Pancreas (tissue), 10 donors: ENCODE measurements at regions not wholly inside any gene's neighbourhood (a gene's known extent, or its start where the extent isn't known, plus 50 kb on each side); places are given as distances from the start of the nearest gene placed in this dataset.

Experiments used
- ATAC-seq, 4 donors: fragments of 200-7000 bp; cut with Tn5 transposase; one replicate each; pipeline versions ENCODE4 v1.8.0 to v1.9.1; 2020; ENCODE audit warnings: mild to moderate bottlenecking in 4 of 4, moderate library complexity in 4 of 4
- DNase-seq, 6 donors: peaks; one replicate each; pipeline ENCODE4 v3.0.0-alpha.2; 2020
- FAIRE-seq: peaks from 2 replicates; lab custom pipeline; 2012; peaks lifted over from hg19 to GRCh38; lab: Jason Lieb, UNC
- H3K27ac ChIP-seq, 4 donors: fragments of 200-600 bp; sonication (generic); 1 replicate in 3 of 4; 2 replicates in 1 of 4; pipeline versions ENCODE4 v1.5.0 to v1.8.0; 2020
- H3K27me3 ChIP-seq, 4 donors: fragments of 200-600 bp; one replicate each; pipeline ENCODE4 v1.8.0; 2021
- H3K36me3 ChIP-seq, 3 donors: fragments of 200-600 bp; sonication (generic) in 1 of 3; one replicate each; pipeline versions ENCODE4 v1.5.0 to v1.8.0; 2020 to 2021
- H3K4me1 ChIP-seq, 3 donors: fragments of 200-600 bp; one replicate each; pipeline ENCODE4 v1.8.0; 2021
- H3K4me3 ChIP-seq, 4 donors: fragments of 200-600 bp; sonication (generic) in 2 of 4; one replicate each; pipeline versions ENCODE4 v1.5.0 to v1.8.0; 2020 to 2021
- H3K9me3 ChIP-seq, 4 donors: fragments of 200-600 bp; one replicate each; pipeline ENCODE4 v1.8.0; 2021
- WGBS, 2 donors: extraction: QIAGEN DNeasy Blood & Tissue Kit; methylation state at CpG; one replicate each; pipeline ENCODE4 v1.1.7; 2013; 5-methylcytosine and 5-hydroxymethylcytosine counted together
- intact Hi-C, 3 donors: fragments of 100-400 bp; cut with DNase I; formaldehyde crosslinking; loops; one replicate each; pipeline versions ENCODE4 v1.11.1 to v1.14.2; 2022
- TF ChIP-seq, protein P1 (sequence below), 4 donors: fragments of 200-600 bp; sonication (generic) in 3 of 4; IDR thresholded peaks; one replicate each; pipeline versions ENCODE4 v1.5.0 to v1.8.0; 2021; ENCODE audit warnings: antibody characterized with exemption in 4 of 4
- donor health status: healthy with polysubstance abuse.
- donor health status: DM: no; HTN: no; CAD: no; lungs with moderate emphysema.
- donor health status: DM: no; HTN: no; CAD: no.
- donor health status: control.
- donor health status: control.
- donor health status: Bipolar disorder and iron deficiency.
- donor health status: DM: yes; HTN: yes; CAD: no.
- donor health status: DM: no; HTN: no; CAD: no.
- donor health status: DM: no; HTN: no; CAD: no.
- donor health status: DM: yes; HTN: yes; CAD: no.

GRCh38 chrX:40962793-40963407 is 122.3 kb upstream of the USP9X start:
- TF ChIP-seq, protein P1, sequence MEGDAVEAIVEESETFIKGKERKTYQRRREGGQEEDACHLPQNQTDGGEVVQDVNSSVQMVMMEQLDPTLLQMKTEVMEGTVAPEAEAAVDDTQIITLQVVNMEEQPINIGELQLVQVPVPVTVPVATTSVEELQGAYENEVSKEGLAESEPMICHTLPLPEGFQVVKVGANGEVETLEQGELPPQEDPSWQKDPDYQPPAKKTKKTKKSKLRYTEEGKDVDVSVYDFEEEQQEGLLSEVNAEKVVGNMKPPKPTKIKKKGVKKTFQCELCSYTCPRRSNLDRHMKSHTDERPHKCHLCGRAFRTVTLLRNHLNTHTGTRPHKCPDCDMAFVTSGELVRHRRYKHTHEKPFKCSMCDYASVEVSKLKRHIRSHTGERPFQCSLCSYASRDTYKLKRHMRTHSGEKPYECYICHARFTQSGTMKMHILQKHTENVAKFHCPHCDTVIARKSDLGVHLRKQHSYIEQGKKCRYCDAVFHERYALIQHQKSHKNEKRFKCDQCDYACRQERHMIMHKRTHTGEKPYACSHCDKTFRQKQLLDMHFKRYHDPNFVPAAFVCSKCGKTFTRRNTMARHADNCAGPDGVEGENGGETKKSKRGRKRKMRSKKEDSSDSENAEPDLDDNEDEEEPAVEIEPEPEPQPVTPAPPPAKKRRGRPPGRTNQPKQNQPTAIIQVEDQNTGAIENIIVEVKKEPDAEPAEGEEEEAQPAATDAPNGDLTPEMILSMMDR (IDR thresholded peaks at IDR 0.05): no peak
- Histone ChIP-seq H3K36me3 (no peaks in the 10 kb centered on the region), H3K27me3 (peaks cover 0 to 3% (median 0%) of the 10 kb centered on the region in 4 donors), H3K4me1 (no peaks in the 10 kb centered on the region), H3K4me3 (no peak overlapping the region), H3K27ac (no peak overlapping the region), H3K9me3 (no peaks in the 10 kb centered on the region)
- FAIRE-seq (no peak), DNase-seq (no peak), ATAC-seq (no peak)
- intact Hi-C loops: no loop called here
- WGBS, 2 donors: 88 to 91% methylated on average over 12 of the region's 12 CpGs

GRCh38 chrX:40964008-40964407 is 121.2 kb upstream of the USP9X start:
- H3K4me3 ChIP-seq: no peak overlapping the region
- intact Hi-C loops: no loop called here
- no peaks in the 10 kb centered on the region for H3K36me3 ChIP-seq
- H3K9me3 ChIP-seq: no peaks in the 10 kb centered on the region
- H3K27ac ChIP-seq: no peak overlapping the region
- DNase-seq (no peak), FAIRE-seq (no peak), ATAC-seq (no peak)
- no peaks in the 10 kb centered on the region for H3K4me1 ChIP-seq
- H3K27me3 ChIP-seq: peaks cover 0 to 3% (median 0%) of the 10 kb centered on the region in 4 donors
- 93 to 96% methylated on average over 1 of the region's 1 CpG for WGBS, 2 donors
- TF ChIP-seq, protein P1 (IDR thresholded peaks at IDR 0.05): no peak

GRCh38 chrX:40964633-40965586 is 120.3 kb upstream of the USP9X start:
- DNase-seq (no peak), FAIRE-seq (no peak), ATAC-seq (peak in 1 of 4 donors; percentile 51)
- no peaks in the 10 kb centered on the region for H3K36me3 ChIP-seq
- WGBS, 2 donors: 55 to 56% methylated on average over 4 of the region's 4 CpGs
- no peaks in the 10 kb centered on the region for H3K4me1 ChIP-seq
- TF ChIP-seq, protein P1 (IDR thresholded peaks at IDR 0.05): no peak
- no peak overlapping the region for H3K27ac ChIP-seq
- intact Hi-C loops: no loop called here
- H3K4me3 ChIP-seq: no peak overlapping the region
- peaks cover 0 to 3% (median 0%) of the 10 kb centered on the region in 4 donors for H3K27me3 ChIP-seq
- H3K9me3 ChIP-seq: no peaks in the 10 kb centered on the region

GRCh38 chrX:40966213-40966820 is 118.9 kb upstream of the USP9X start:
- Histone ChIP-seq H3K27ac (no peak overlapping the region), H3K4me3 (no peak overlapping the region), H3K27me3 (peaks cover 0 to 3% (median 0%) of the 10 kb centered on the region in 4 donors), H3K36me3 (no peaks in the 10 kb centered on the region), H3K9me3 (no peaks in the 10 kb centered on the region), H3K4me1 (no peaks in the 10 kb centered on the region)
- no peak for DNase-seq
- TF ChIP-seq, protein P1 (IDR thresholded peaks at IDR 0.05): no peak
- ATAC-seq: no peak
- FAIRE-seq: peak; percentile 20
- 75 to 83% methylated on average over 6 of the region's 6 CpGs for WGBS, 2 donors
- intact Hi-C loops: no loop called here
